Astrocyte (in vitro differentiated cells and primary cell): ENCODE measurements at regions not wholly inside any gene's neighbourhood (a gene's known extent, or its start where the extent isn't known, plus 50 kb on each side); places are given as distances from the start of the nearest gene placed in this dataset.

Experiments
- DNase-seq: peaks from one replicate; pipeline ENCODE4 v3.0.0-alpha.2; 2010; ENCODE audit warnings: low read depth
- FAIRE-seq: peaks from 2 replicates; lab custom pipeline; 2011; peaks lifted over from hg19 to GRCh38; lab: Jason Lieb, UNC
- H2AFZ ChIP-seq: 2 replicates; pipeline ENCODE4 v1.6.0; 2012; ENCODE audit warnings: low read depth, low read length, inconsistent platforms
- H3K27ac ChIP-seq: 2 replicates; pipeline ENCODE4 v1.5.1; 2011; ENCODE audit warnings: low read depth, low read length, inconsistent platforms
- H3K27me3 ChIP-seq: 2 replicates; pipeline ENCODE4 v1.6.0; 2011; ENCODE audit warnings: low read length, inconsistent platforms; ENCODE audit not compliant: insufficient read depth
- H3K36me3 ChIP-seq: 2 replicates; pipeline ENCODE4 v1.5.1; 2011; ENCODE audit warnings: low read length, inconsistent platforms; ENCODE audit not compliant: insufficient read depth
- H3K4me1 ChIP-seq: 2 replicates; pipeline ENCODE4 v1.5.1; 2011; ENCODE audit warnings: low read length, inconsistent platforms; ENCODE audit not compliant: insufficient read depth
- H3K4me2 ChIP-seq: 2 replicates; pipeline ENCODE4 v1.6.0; 2012; ENCODE audit warnings: low read length, inconsistent platforms
- H3K4me3 ChIP-seq: 2 replicates; pipeline ENCODE4 v1.5.1; 2011; ENCODE audit warnings: low read depth, mild to moderate bottlenecking, low read length, inconsistent platforms; ENCODE audit not compliant: insufficient read depth
- H3K79me2 ChIP-seq: 2 replicates; pipeline ENCODE4 v1.6.0; 2012; ENCODE audit warnings: mild to moderate bottlenecking, low read length, inconsistent platforms; ENCODE audit not compliant: insufficient read depth
- H3K9ac ChIP-seq: 2 replicates; pipeline ENCODE4 v1.6.0; 2012; ENCODE audit warnings: mild to moderate bottlenecking, low read length, inconsistent platforms
- H3K9me3 ChIP-seq: 2 replicates; pipeline ENCODE4 v1.5.1; 2012; ENCODE audit warnings: low read depth, mild to moderate bottlenecking, low read length, inconsistent platforms; ENCODE audit not compliant: insufficient read depth
- H4K20me1 ChIP-seq: 2 replicates; pipeline ENCODE4 v1.6.0; 2012; ENCODE audit warnings: low read length, inconsistent platforms; ENCODE audit not compliant: insufficient read depth
- H3K27ac Mint-ChIP-seq: one replicate; pipeline ENCODE4 v1.8.0; 2021; ENCODE audit warnings: mild to moderate bottlenecking, mixed read lengths; ENCODE audit not compliant: unreplicated experiment
- H3K27me3 Mint-ChIP-seq: one replicate; pipeline ENCODE4 v1.8.0; 2021; ENCODE audit warnings: low read depth, mixed read lengths; ENCODE audit not compliant: unreplicated experiment
- H3K36me3 Mint-ChIP-seq: one replicate; pipeline ENCODE4 v1.8.0; 2021; ENCODE audit warnings: low read depth, mixed read lengths; ENCODE audit not compliant: unreplicated experiment
- H3K4me1 Mint-ChIP-seq: one replicate; pipeline ENCODE4 v1.8.0; 2021; ENCODE audit warnings: low read depth, mixed read lengths; ENCODE audit not compliant: unreplicated experiment
- H3K4me3 Mint-ChIP-seq: one replicate; pipeline ENCODE4 v1.8.0; 2021; ENCODE audit warnings: mild to moderate bottlenecking, moderate library complexity, mixed read lengths; ENCODE audit not compliant: unreplicated experiment
- H3K9me3 Mint-ChIP-seq: one replicate; pipeline ENCODE4 v1.8.0; 2021; ENCODE audit warnings: mild to moderate bottlenecking, mixed read lengths; ENCODE audit not compliant: unreplicated experiment
- EZH2 ChIP-seq: IDR thresholded peaks from 2 replicates; pipeline ENCODE4 v1.6.1; 2012; ENCODE audit warnings: mild to moderate bottlenecking, low read length, inconsistent platforms; ENCODE audit not compliant: insufficient read depth
- TF ChIP-seq, protein P1 (sequence below): IDR thresholded peaks from 2 replicates; pipeline ENCODE4 v1.5.1; 2011; ENCODE audit warnings: low read depth, mild to moderate bottlenecking, inconsistent platforms, low read length, moderate library complexity; ENCODE audit not compliant: insufficient read depth

DNA sequence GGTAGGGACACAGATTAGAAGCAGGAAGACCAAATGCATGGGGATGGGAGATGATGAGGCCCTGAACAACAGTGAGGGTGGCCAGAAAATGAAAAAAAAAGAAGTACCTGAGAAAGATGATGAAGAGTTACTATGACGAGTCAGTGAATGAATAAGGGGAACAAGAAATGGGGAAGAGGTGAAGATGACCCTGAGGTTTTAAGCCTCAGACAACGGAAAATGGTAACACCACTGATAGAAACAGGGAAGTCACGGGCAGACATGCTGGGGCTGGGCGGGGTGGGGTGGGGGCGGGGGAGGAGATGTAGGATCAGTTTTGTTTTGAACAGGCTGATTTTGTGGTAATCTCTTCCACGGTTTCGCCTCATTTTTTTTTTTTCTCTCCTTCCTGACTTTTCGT lies 205.1 kb upstream of the CADM1 start:
- H3K4me2 ChIP-seq, result no peak overlapping the region
- H4K20me1 ChIP-seq, result no peaks in the 10 kb centered on the region
- no peak overlapping the region for H3K9ac ChIP-seq
- peaks cover 16% of the 10 kb centered on the region for H3K4me1 ChIP-seq
- H2AFZ ChIP-seq, result no peak overlapping the region
- H3K79me2 ChIP-seq, result no peaks in the 10 kb centered on the region
- no peaks in the 10 kb centered on the region for H3K36me3 ChIP-seq
- TF ChIP-seq, protein P1, sequence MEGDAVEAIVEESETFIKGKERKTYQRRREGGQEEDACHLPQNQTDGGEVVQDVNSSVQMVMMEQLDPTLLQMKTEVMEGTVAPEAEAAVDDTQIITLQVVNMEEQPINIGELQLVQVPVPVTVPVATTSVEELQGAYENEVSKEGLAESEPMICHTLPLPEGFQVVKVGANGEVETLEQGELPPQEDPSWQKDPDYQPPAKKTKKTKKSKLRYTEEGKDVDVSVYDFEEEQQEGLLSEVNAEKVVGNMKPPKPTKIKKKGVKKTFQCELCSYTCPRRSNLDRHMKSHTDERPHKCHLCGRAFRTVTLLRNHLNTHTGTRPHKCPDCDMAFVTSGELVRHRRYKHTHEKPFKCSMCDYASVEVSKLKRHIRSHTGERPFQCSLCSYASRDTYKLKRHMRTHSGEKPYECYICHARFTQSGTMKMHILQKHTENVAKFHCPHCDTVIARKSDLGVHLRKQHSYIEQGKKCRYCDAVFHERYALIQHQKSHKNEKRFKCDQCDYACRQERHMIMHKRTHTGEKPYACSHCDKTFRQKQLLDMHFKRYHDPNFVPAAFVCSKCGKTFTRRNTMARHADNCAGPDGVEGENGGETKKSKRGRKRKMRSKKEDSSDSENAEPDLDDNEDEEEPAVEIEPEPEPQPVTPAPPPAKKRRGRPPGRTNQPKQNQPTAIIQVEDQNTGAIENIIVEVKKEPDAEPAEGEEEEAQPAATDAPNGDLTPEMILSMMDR, result no peak
- no peak for TF ChIP-seq EZH2
- Mint-ChIP-seq H3K4me1 (peaks cover 18% of the 10 kb centered on the region), H3K4me3 (no peak overlapping the region), H3K27me3 (no peaks in the 10 kb centered on the region), H3K27ac (no peak overlapping the region), H3K36me3 (peaks cover 10% of the 10 kb centered on the region), H3K9me3 (peaks cover 3% of the 10 kb centered on the region)
- no peak overlapping the region for H3K4me3 ChIP-seq
- H3K27me3 ChIP-seq, result no peaks in the 10 kb centered on the region
- FAIRE-seq (no peak), DNase-seq (no peak)
- no peak overlapping the region for H3K27ac ChIP-seq
- H3K9me3 ChIP-seq, result no peaks in the 10 kb centered on the region

DNA sequence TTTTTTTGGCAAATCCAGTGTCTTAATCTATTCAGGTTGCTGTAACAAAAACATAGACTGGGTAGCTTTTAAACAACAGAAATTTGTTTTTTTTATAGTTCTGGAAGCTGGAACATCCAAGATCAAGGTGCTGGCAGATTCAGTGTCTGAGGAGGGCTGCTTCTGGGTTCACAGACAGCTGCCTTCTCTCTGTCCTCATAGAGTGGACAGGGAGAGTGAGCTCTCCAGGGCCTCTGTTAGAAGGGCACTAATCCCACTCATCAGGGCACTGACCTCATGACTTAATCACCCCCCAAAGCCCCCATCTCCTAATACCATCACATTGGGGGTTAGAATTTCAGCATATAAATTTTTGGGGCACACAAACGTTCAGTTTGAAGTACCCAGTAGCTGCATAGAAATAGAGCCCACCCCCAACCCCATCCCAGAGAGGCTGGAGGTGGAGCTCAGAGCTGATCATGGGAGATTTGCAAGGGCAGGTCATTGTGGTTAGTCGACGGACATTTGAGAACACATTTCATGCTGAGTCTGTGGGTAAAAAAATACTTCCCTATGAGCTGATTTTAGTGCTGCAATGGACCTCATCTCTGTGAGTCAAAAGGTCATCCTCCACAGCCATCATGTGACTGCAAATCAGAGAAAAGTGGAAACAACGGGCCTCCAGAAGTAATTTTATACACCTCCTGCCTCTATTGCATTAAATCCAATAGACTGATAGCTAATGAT lies 203.1 kb upstream of the CADM1 start:
- no peak for TF ChIP-seq EZH2
- TF ChIP-seq, protein P1, result no peak
- no peak overlapping the region for H3K4me2 ChIP-seq
- FAIRE-seq (no peak), DNase-seq (peak; percentile 66)
- Mint-ChIP-seq H3K4me1 (peaks cover 18% of the 10 kb centered on the region), H3K9me3 (peaks cover 7% of the 10 kb centered on the region), H3K27ac (no peak overlapping the region), H3K4me3 (no peak overlapping the region), H3K27me3 (no peaks in the 10 kb centered on the region), H3K36me3 (peaks cover 13% of the 10 kb centered on the region)
- no peaks in the 10 kb centered on the region for H3K27me3 ChIP-seq
- no peaks in the 10 kb centered on the region for H4K20me1 ChIP-seq
- H3K4me3 ChIP-seq, result no peak overlapping the region
- no peak overlapping the region for H2AFZ ChIP-seq
- peaks cover 16% of the 10 kb centered on the region for H3K4me1 ChIP-seq
- no peak overlapping the region for H3K27ac ChIP-seq
- H3K9me3 ChIP-seq, result no peaks in the 10 kb centered on the region
- H3K36me3 ChIP-seq, result no peaks in the 10 kb centered on the region
- H3K79me2 ChIP-seq, result no peaks in the 10 kb centered on the region
- no peak overlapping the region for H3K9ac ChIP-seq

DNA sequence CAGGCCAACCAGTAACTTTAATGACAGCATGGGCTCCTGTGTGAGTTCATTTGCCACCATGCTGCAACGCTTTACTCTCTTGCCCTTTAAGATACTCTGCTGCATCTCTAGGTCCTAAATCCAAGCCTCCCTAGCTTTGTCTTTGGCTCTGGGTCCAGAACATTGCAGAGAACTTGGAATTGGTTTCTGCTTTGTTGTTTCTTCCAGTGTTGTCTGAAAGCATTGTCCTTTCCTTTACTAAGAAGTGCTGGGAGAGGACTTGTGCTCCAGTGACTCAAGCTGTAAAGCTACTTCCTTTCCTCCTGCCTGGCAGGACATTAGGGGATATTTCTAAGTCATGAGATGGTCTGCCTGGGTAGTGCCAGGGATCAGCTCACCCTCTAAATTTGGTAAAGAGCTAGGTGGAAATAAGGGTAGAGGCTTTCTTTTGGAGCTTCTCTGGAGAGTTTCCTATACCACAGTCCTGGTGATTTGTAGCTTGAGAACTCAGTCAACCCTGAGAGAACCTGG lies 202.5 kb upstream of the CADM1 start:
- H3K9me3 ChIP-seq, result no peaks in the 10 kb centered on the region
- H4K20me1 ChIP-seq, result no peaks in the 10 kb centered on the region
- FAIRE-seq, result no peak
- Mint-ChIP-seq H3K27ac (peak overlapping the region; percentile 2), H3K27me3 (no peaks in the 10 kb centered on the region), H3K36me3 (peaks cover 13% of the 10 kb centered on the region), H3K4me1 (peaks cover 22% of the 10 kb centered on the region), H3K4me3 (no peak overlapping the region), H3K9me3 (peaks cover 7% of the 10 kb centered on the region)
- H3K36me3 ChIP-seq, result no peaks in the 10 kb centered on the region
- no peak overlapping the region for H2AFZ ChIP-seq
- H3K27me3 ChIP-seq, result no peaks in the 10 kb centered on the region
- peak; percentile 23 for DNase-seq
- no peak overlapping the region for H3K27ac ChIP-seq
- TF ChIP-seq, protein P1, result no peak
- TF ChIP-seq EZH2, result no peak
- H3K4me2 ChIP-seq, result no peak overlapping the region
- H3K4me3 ChIP-seq, result no peak overlapping the region
- H3K9ac ChIP-seq, result no peak overlapping the region
- peaks cover 16% of the 10 kb centered on the region for H3K4me1 ChIP-seq
- H3K79me2 ChIP-seq, result no peaks in the 10 kb centered on the region
